A549 (cell line): ENCODE measurements at regions not wholly inside any gene's neighbourhood (a gene's known extent, or its start where the extent isn't known, plus 50 kb on each side); places are given as distances from the start of the nearest gene placed in this dataset.

ENCODE experiments used
- RAD21 ChIP-seq, 2 experiments: fragments of >200 bp in 1 of 2; sonication (Bioruptor Twin) in 1 of 2; formaldehyde crosslinking in 1 of 2; IDR thresholded peaks in 1 of 2; conservative IDR thresholded peaks in 1 of 2; 2 replicates in 1 of 2; 3 replicates in 1 of 2; pipeline ENCODE4 v1.6.1; 2012 to 2018; ENCODE audit warnings: inconsistent platforms in 1 of 2
- TF ChIP-seq, protein P1 (sequence below): fragments of 450-650 bp; IDR thresholded peaks from 2 replicates; pipeline ENCODE4 v1.6.1; 2014; ENCODE audit warnings: antibody characterized with exemption
- TF ChIP-seq, protein P2 (sequence below): fragments of 250-450 bp; sonication (Bioruptor Pico); IDR thresholded peaks from 2 replicates; pipeline ENCODE4 v1.5.0; 2021; ENCODE audit warnings: mild to moderate bottlenecking, moderate library complexity, borderline replicate concordance

- TF ChIP-seq, protein P1, sequence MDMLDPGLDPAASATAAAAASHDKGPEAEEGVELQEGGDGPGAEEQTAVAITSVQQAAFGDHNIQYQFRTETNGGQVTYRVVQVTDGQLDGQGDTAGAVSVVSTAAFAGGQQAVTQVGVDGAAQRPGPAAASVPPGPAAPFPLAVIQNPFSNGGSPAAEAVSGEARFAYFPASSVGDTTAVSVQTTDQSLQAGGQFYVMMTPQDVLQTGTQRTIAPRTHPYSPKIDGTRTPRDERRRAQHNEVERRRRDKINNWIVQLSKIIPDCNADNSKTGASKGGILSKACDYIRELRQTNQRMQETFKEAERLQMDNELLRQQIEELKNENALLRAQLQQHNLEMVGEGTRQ, result no peak
- TF ChIP-seq, protein P2, sequence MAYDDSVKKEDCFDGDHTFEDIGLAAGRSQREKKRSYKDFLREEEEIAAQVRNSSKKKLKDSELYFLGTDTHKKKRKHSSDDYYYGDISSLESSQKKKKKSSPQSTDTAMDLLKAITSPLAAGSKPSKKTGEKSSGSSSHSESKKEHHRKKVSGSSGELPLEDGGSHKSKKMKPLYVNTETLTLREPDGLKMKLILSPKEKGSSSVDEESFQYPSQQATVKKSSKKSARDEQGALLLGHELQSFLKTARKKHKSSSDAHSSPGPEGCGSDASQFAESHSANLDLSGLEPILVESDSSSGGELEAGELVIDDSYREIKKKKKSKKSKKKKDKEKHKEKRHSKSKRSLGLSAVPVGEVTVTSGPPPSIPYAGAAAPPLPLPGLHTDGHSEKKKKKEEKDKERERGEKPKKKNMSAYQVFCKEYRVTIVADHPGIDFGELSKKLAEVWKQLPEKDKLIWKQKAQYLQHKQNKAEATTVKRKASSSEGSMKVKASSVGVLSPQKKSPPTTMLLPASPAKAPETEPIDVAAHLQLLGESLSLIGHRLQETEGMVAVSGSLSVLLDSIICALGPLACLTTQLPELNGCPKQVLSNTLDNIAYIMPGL (CRISPR knock-in tag), result no peak
- TF ChIP-seq RAD21 (conservative IDR thresholded peaks at IDR 0.05 in 1 of 2, IDR thresholded peaks at IDR 0.05 in 1 of 2), result no peak
Measured at GRCh38 chr13:108566413-108567170, 62.8 kb upstream of the MYO16 start.
